ENCODE measurements at regions not wholly inside any gene's neighbourhood (a gene's known extent, or its start where the extent isn't known, plus 50 kb on each side); places are given as distances from the start of the nearest gene placed in this dataset.

GRCh38 chr13:78190296-78190695 is 271.7 kb upstream of the EDNRB start:
- CTCF ChIA-PET = no interaction called here
- no peak overlapping the region for H3K27ac Mint-ChIP-seq
- no peak for ATAC-seq (ENCODE audit: low read depth)
- no peak for DNase-seq
- TF ChIP-seq CTCF (IDR thresholded peaks at IDR 0.05) = no peak
- intact Hi-C loops (cut with micrococcal nuclease) = no loop called here
- POLR2A ChIA-PET = no interaction called here
- no peaks in the 10 kb centered on the region for H3K9me3 Mint-ChIP-seq
- no peaks in the 10 kb centered on the region for H3K36me3 Mint-ChIP-seq (ENCODE audit: low read depth)
- H3K4me1 Mint-ChIP-seq = no peaks in the 10 kb centered on the region
- H3K4me3 Mint-ChIP-seq = no peak overlapping the region
- H3K27me3 Mint-ChIP-seq = no peaks in the 10 kb centered on the region

GRCh38 chr13:78187781-78188180 is 269.1 kb upstream of the EDNRB start:
- ATAC-seq (ENCODE audit: low read depth) (no peak), DNase-seq (no peak)
- Mint-ChIP-seq H3K4me3 (no peak overlapping the region), H3K4me1 (no peaks in the 10 kb centered on the region), H3K27ac (no peak overlapping the region), H3K27me3 (no peaks in the 10 kb centered on the region), H3K9me3 (no peaks in the 10 kb centered on the region), H3K36me3 (ENCODE audit: low read depth) (no peaks in the 10 kb centered on the region)
- no peak for TF ChIP-seq CTCF (IDR thresholded peaks at IDR 0.05)
- ChIA-PET CTCF (no interaction called here), POLR2A (no interaction called here)
- intact Hi-C loops (cut with micrococcal nuclease) = no loop called here

GRCh38 chr13:78185700-78186099 is 267.1 kb upstream of the EDNRB start:
- intact Hi-C loops (cut with micrococcal nuclease) = no loop called here
- Mint-ChIP-seq H3K4me1 (no peaks in the 10 kb centered on the region), H3K4me3 (no peak overlapping the region), H3K27ac (no peak overlapping the region), H3K27me3 (no peaks in the 10 kb centered on the region), H3K36me3 (ENCODE audit: low read depth) (no peaks in the 10 kb centered on the region), H3K9me3 (no peaks in the 10 kb centered on the region)
- CTCF ChIA-PET = no interaction called here
- ATAC-seq (ENCODE audit: low read depth) (no peak), DNase-seq (no peak)
- no peak for TF ChIP-seq CTCF (IDR thresholded peaks at IDR 0.05)
- POLR2A ChIA-PET = no interaction called here

GRCh38 chr13:78183732-78184131 is 265.1 kb upstream of the EDNRB start:
- H3K9me3 Mint-ChIP-seq = no peaks in the 10 kb centered on the region
- H3K4me1 Mint-ChIP-seq = no peaks in the 10 kb centered on the region
- TF ChIP-seq CTCF (IDR thresholded peaks at IDR 0.05) = no peak
- ATAC-seq (ENCODE audit: low read depth) = no peak
- POLR2A ChIA-PET = no interaction called here
- H3K36me3 Mint-ChIP-seq (ENCODE audit: low read depth) = no peaks in the 10 kb centered on the region
- no peaks in the 10 kb centered on the region for H3K27me3 Mint-ChIP-seq
- CTCF ChIA-PET = no interaction called here
- H3K4me3 Mint-ChIP-seq = no peak overlapping the region
- intact Hi-C loops (cut with micrococcal nuclease) = no loop called here
- no peak overlapping the region for H3K27ac Mint-ChIP-seq
- no peak for DNase-seq

GRCh38 chr13:78182813-78183212 is 264.2 kb upstream of the EDNRB start:
- Mint-ChIP-seq H3K9me3 (no peaks in the 10 kb centered on the region), H3K27ac (no peak overlapping the region), H3K27me3 (no peaks in the 10 kb centered on the region), H3K4me3 (no peak overlapping the region), H3K4me1 (no peaks in the 10 kb centered on the region), H3K36me3 (ENCODE audit: low read depth) (no peaks in the 10 kb centered on the region)
- TF ChIP-seq CTCF (IDR thresholded peaks at IDR 0.05) = no peak
- POLR2A ChIA-PET = no interaction called here
- ATAC-seq (ENCODE audit: low read depth) (no peak), DNase-seq (no peak)
- intact Hi-C loops (cut with micrococcal nuclease) = no loop called here
- CTCF ChIA-PET = no interaction called here
